BE2C (cell line): ENCODE measurements at regions not wholly inside any gene's neighbourhood (a gene's known extent, or its start where the extent isn't known, plus 50 kb on each side); places are given as distances from the start of the nearest gene placed in this dataset.
"Not testable (repeated sequence)": the region's sequence is repeated elsewhere in the genome, so short reads cannot be mapped to it uniquely, and the experiment has no call there.

Experiments used
- DNase-seq: peaks from one replicate; pipeline ENCODE4 v3.0.0-alpha.2; 2020
- H3K27me3 ChIP-seq: fragments of 250-450 bp; sonication (Bioruptor Pico); 2 replicates; pipeline ENCODE4 v1.5.1; 2020; ENCODE audit warnings: mild to moderate bottlenecking
- H3K36me3 ChIP-seq: fragments of 250-450 bp; sonication (Bioruptor Pico); 2 replicates; pipeline ENCODE4 v1.5.1; 2020; ENCODE audit warnings: mild to moderate bottlenecking
- H3K4me1 ChIP-seq: fragments of 250-450 bp; sonication (Bioruptor Pico); 2 replicates; pipeline ENCODE4 v1.5.1; 2020
- H3K4me3 ChIP-seq: 2 replicates; pipeline ENCODE4 v1.5.1; 2011; ENCODE audit warnings: low read depth, low read length
- H3K9me3 ChIP-seq: fragments of 250-450 bp; sonication (Bioruptor Pico); 2 replicates; pipeline ENCODE4 v1.5.1; 2020
- TF ChIP-seq, protein P1 (sequence below): IDR thresholded peaks from 2 replicates; pipeline ENCODE4 v1.5.1; 2012; ENCODE audit warnings: mild to moderate bottlenecking, low read depth, low read length

GRCh38 chr9:38171926-38172325, 102.9 kb upstream of the SHB start:
- TF ChIP-seq, protein P1, sequence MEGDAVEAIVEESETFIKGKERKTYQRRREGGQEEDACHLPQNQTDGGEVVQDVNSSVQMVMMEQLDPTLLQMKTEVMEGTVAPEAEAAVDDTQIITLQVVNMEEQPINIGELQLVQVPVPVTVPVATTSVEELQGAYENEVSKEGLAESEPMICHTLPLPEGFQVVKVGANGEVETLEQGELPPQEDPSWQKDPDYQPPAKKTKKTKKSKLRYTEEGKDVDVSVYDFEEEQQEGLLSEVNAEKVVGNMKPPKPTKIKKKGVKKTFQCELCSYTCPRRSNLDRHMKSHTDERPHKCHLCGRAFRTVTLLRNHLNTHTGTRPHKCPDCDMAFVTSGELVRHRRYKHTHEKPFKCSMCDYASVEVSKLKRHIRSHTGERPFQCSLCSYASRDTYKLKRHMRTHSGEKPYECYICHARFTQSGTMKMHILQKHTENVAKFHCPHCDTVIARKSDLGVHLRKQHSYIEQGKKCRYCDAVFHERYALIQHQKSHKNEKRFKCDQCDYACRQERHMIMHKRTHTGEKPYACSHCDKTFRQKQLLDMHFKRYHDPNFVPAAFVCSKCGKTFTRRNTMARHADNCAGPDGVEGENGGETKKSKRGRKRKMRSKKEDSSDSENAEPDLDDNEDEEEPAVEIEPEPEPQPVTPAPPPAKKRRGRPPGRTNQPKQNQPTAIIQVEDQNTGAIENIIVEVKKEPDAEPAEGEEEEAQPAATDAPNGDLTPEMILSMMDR, result no peak
- Histone ChIP-seq H3K9me3 (peaks cover 2% of the 10 kb centered on the region), H3K4me1 (no peaks in the 10 kb centered on the region), H3K4me3 (no peak overlapping the region), H3K27me3 (no peaks in the 10 kb centered on the region), H3K36me3 (no peaks in the 10 kb centered on the region)
- DNase-seq, result no peak

DNA sequence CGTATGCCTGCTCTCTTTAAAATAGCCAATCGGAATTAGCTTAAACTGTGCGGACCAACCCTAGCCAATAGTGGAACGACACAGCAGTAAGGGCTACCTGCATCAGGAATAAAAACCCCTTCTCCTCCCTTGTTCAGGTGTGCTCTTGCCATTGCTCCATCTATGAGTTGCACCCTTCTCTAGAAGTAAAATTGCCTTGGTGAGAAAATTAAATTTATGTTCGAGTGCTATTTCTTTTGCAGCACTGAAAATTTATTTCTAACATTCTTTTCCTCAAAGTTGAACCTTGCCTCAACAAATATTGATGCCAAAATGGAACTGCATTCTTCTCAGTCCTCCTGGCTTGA, 102.5 kb upstream of the SHB start:
- Histone ChIP-seq H3K36me3 (no peaks in the 10 kb centered on the region), H3K9me3 (peaks cover 2% of the 10 kb centered on the region), H3K4me3 (no peak overlapping the region), H3K27me3 (no peaks in the 10 kb centered on the region), H3K4me1 (no peaks in the 10 kb centered on the region)
- no peak for DNase-seq
- TF ChIP-seq, protein P1, result no peak

DNA sequence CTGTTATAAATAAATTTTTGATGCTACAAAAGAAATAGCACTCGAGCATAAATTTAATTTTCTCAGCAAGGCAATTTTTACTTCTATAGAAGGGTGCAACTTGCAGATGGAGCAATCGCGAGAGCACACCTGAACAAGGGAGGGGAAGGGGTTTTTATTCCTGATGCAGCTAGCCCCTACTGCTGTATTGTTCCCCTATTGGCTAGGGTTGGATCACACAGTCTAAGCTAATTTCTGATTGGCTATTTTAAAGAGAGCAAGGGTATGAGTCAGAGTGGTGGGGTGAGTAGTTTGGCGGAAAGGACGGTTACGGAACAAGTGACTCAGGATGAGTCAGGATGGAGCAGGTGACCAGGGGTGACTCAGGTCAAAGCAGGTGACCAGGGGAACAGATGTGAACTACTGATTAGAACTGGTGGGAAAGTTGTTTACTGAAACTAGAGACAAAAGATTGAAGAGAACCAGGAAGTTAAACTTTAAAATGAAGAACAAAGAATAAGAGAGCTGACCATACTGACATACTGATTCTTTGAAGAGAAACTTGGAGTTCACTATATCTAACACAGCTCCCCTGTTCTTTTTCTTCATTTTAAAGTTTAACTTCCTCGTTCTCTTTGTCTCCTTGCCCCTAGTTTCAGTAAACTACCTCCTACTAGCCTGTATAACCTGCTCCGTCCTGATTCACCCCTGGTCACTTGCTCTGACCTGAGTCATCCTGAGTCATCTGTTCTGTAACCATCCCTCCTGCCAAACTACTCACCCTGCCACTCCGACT, 101.9 kb upstream of the SHB start:
- not testable (repeated sequence) for DNase-seq, H3K4me3 ChIP-seq, H3K4me1 ChIP-seq, H3K27me3 ChIP-seq, H3K9me3 ChIP-seq, H3K36me3 ChIP-seq

DNA sequence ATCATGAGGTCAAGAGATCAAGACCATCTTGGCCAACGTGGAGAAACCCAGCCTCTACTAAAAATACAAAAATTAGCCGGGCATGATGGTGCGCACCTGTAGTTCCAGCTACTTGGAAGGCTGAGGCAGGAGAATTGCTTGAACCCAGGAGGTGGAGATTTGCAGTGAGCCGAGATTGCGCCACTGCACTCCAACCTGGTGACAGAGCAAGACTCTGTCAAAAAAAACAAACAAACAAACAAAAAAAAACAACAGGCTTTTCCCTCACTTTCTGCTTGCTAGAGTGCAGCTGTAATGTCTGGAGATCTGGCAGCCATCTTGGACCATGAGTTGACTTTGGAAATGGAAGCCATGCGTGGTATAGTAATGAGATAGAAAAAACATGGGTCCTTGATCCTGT, 101.1 kb upstream of the SHB start:
- not testable (repeated sequence) for H3K27me3 ChIP-seq, H3K4me3 ChIP-seq, DNase-seq, H3K36me3 ChIP-seq, H3K9me3 ChIP-seq, H3K4me1 ChIP-seq

GRCh38 chr9:38166501-38166900, 97.5 kb upstream of the SHB start:
- TF ChIP-seq, protein P1, result no peak
- Histone ChIP-seq H3K4me3 (no peak overlapping the region), H3K36me3 (no peaks in the 10 kb centered on the region), H3K9me3 (peaks cover 2% of the 10 kb centered on the region), H3K27me3 (no peaks in the 10 kb centered on the region), H3K4me1 (no peaks in the 10 kb centered on the region)
- DNase-seq, result no peak

- DNase-seq, result no peak
- TF ChIP-seq, protein P1, result no peak
- no peaks in the 10 kb centered on the region for H3K36me3 ChIP-seq
Observed at GRCh38 chr9:38164659-38165221, 95.7 kb upstream of the SHB start.

GRCh38 chr9:38163518-38163917, 94.5 kb upstream of the SHB start:
- Histone ChIP-seq H3K4me1 (no peaks in the 10 kb centered on the region), H3K36me3 (no peaks in the 10 kb centered on the region), H3K4me3 (no peak overlapping the region), H3K9me3 (no peaks in the 10 kb centered on the region), H3K27me3 (no peaks in the 10 kb centered on the region)
- no peak for DNase-seq
- TF ChIP-seq, protein P1, result no peak

More at GRCh38 chr9:38164659-38165221, 95.7 kb upstream of the SHB start:
- H3K27me3 ChIP-seq, result no peaks in the 10 kb centered on the region
- no peak overlapping the region for H3K4me3 ChIP-seq
- no peaks in the 10 kb centered on the region for H3K4me1 ChIP-seq
- no peaks in the 10 kb centered on the region; the same call in 1 of the 2 replicates for H3K9me3 ChIP-seq
